B cell (primary cell): ENCODE measurements at regions not wholly inside any gene's neighbourhood (a gene's known extent, or its start where the extent isn't known, plus 50 kb on each side); places are given as distances from the start of the nearest gene placed in this dataset.

Experiments
- ATAC-seq: fragments of 200-7000 bp; cut with Tn5 transposase; one replicate; pipeline ENCODE4 v1.10.0; 2021; ENCODE audit warnings: low read depth, mild to moderate bottlenecking, moderate number of reproducible peaks, moderate library complexity
- CTCF ChIA-PET: fragments of 350-600 bp; sonication (Branson Sonifier 250); formaldehyde crosslinking; loops from one replicate; lab custom pipeline; 2021; ENCODE audit warnings: antibody characterized with exemption, inconsistent platforms; lab: Charles Lee
- POLR2A ChIA-PET: fragments of 350-600 bp; sonication (Branson Sonifier 250); formaldehyde crosslinking; loops from one replicate; lab custom pipeline; 2021; ENCODE audit warnings: antibody characterized with exemption; lab: Charles Lee
- DNase-seq: peaks from one replicate; pipeline ENCODE4 v3.0.0; 2013
- H2AFZ ChIP-seq: 2 replicates; pipeline ENCODE4 v1.6.1; 2012; ENCODE audit warnings: mild to moderate bottlenecking, low read depth, low read length; ENCODE audit not compliant: insufficient read depth, poor library complexity, severe bottlenecking
- H3K27ac ChIP-seq, 2 donors: 1 replicate in 1 of 2; 2 replicates in 1 of 2; pipeline ENCODE4 v1.5.1; 2012 to 2013; ENCODE audit warnings: low read length in 2 of 2, mild to moderate bottlenecking in 2 of 2, moderate library complexity in 1 of 2
- H3K27me3 ChIP-seq, 4 experiments: fragments of 200-600 bp in 1 of 4; sonication (generic) in 1 of 4; replicated peaks in 1 of 4; 1 replicate in 2 of 4; 2 replicates in 2 of 4; pipeline versions ENCODE4 v1.6.1 to v1.7.0; 2013 to 2016; ENCODE audit warnings: low read length in 3 of 4, mild to moderate bottlenecking in 2 of 4, mixed read lengths in 1 of 4, moderate library complexity in 1 of 4; ENCODE audit not compliant: insufficient read depth in 4 of 4, control insufficient read depth in 3 of 4; ENCODE audit errors: control extremely low read depth in 1 of 4
- H3K36me3 ChIP-seq, 2 experiments: replicated peaks in 1 of 2; 1 replicate in 1 of 2; 2 replicates in 1 of 2; pipeline versions ENCODE4 v1.6.1 to v1.7.1; 2013; ENCODE audit warnings: low read length in 1 of 2; ENCODE audit not compliant: insufficient read depth in 2 of 2, control insufficient read depth in 1 of 2; ENCODE audit errors: control extremely low read depth in 1 of 2, extremely low read depth in 1 of 2
- H3K4me1 ChIP-seq, 2 donors: fragments of 200-600 bp in 1 of 2; sonication (generic) in 1 of 2; 1 replicate in 1 of 2; 2 replicates in 1 of 2; pipeline versions ENCODE4 v1.5.1 to v1.6.1; 2013 to 2017; ENCODE audit warnings: low read length in 2 of 2; ENCODE audit not compliant: control insufficient read depth in 2 of 2, insufficient read depth in 2 of 2
- H3K4me2 ChIP-seq: replicated peaks from 2 replicates; pipeline ENCODE3; 2012; ENCODE audit warnings: mild to moderate bottlenecking, low read depth, low read length; ENCODE audit not compliant: poor library complexity, severe bottlenecking
- H3K4me3 ChIP-seq, 5 experiments: fragments of 200-600 bp in 1 of 5; sonication (generic) in 1 of 5; 1 replicate in 3 of 5; 2 replicates in 2 of 5; pipeline versions ENCODE4 v1.5.1 to v1.7.0; 2011 to 2016; ENCODE audit warnings: low read length in 4 of 5, mild to moderate bottlenecking in 4 of 5, low read depth in 2 of 5, control low read depth in 1 of 5, moderate library complexity in 1 of 5; ENCODE audit not compliant: insufficient read depth in 1 of 5; ENCODE audit errors: control extremely low read depth in 1 of 5, extremely low read depth in 1 of 5
- H3K79me2 ChIP-seq: fragments of 200-600 bp; sonication (generic); one replicate; pipeline ENCODE4 v1.6.0; 2016; ENCODE audit warnings: low read length; ENCODE audit not compliant: control insufficient read depth, insufficient read depth
- H3K9ac ChIP-seq: fragments of 200-600 bp; sonication (generic); 2 replicates; pipeline ENCODE4 v1.6.1; 2017; ENCODE audit warnings: mild to moderate bottlenecking, low read length, moderate library complexity
- H3K9me3 ChIP-seq, 3 donors: one replicate each; pipeline versions ENCODE4 v1.6.1 to v1.7.1; 2013; ENCODE audit warnings: low read length in 2 of 3; ENCODE audit not compliant: control insufficient read depth in 2 of 3, insufficient read depth in 1 of 3; ENCODE audit errors: control extremely low read depth in 1 of 3
- H4K20me1 ChIP-seq: 2 replicates; pipeline ENCODE4 v1.6.0; 2012; ENCODE audit warnings: mild to moderate bottlenecking, low read length; ENCODE audit not compliant: insufficient read depth, control insufficient read depth, poor library complexity, severe bottlenecking
- H3K27ac Mint-ChIP-seq: one replicate; pipeline ENCODE4 v1.8.0; 2021; ENCODE audit warnings: mixed read lengths
- H3K27me3 Mint-ChIP-seq: one replicate; pipeline ENCODE4 v1.8.0; 2021; ENCODE audit warnings: mixed read lengths
- H3K4me1 Mint-ChIP-seq: one replicate; pipeline ENCODE4 v1.8.0; 2021; ENCODE audit warnings: mixed read lengths
- H3K4me3 Mint-ChIP-seq: one replicate; pipeline ENCODE4 v1.8.0; 2021; ENCODE audit warnings: mixed read lengths
- H3K9me3 Mint-ChIP-seq: one replicate; pipeline ENCODE4 v1.8.0; 2022; ENCODE audit warnings: mixed read lengths; ENCODE audit not compliant: insufficient read depth
- CTCF ChIP-seq: fragments of 200-600 bp; IDR thresholded peaks from one replicate; pipeline ENCODE4 v1.8.0; 2022; ENCODE audit warnings: antibody characterized with exemption, mild to moderate bottlenecking
- EZH2 ChIP-seq: IDR thresholded peaks from 2 replicates; pipeline ENCODE4 v1.6.1; 2012; ENCODE audit warnings: borderline replicate concordance, low read depth, mild to moderate bottlenecking, moderate library complexity, low read length; ENCODE audit not compliant: insufficient read depth, poor library complexity, severe bottlenecking
- WGBS: methylation state at CpG from one replicate; pipeline ENCODE4 v1.1.5; 2013; ENCODE audit warnings: missing lambda C conversion rate; ENCODE audit not compliant: insufficient coverage; 5-methylcytosine and 5-hydroxymethylcytosine counted together
- intact Hi-C: fragments of 100-400 bp; cut with micrococcal nuclease; formaldehyde crosslinking; loops from one replicate; pipeline ENCODE4 v1.10.0; 2022

- Mint-ChIP-seq H3K4me3 (no peak overlapping the region), H3K27me3 (peaks cover 4% of the 10 kb centered on the region), H3K9me3 (no peaks in the 10 kb centered on the region), H3K4me1 (peaks cover 8% of the 10 kb centered on the region), H3K27ac (no peak overlapping the region)
- Histone ChIP-seq H3K27me3 (no peaks in the 10 kb centered on the region), H3K9ac (no peak overlapping the region), H3K9me3 (no peaks in the 10 kb centered on the region), H3K4me2 (no peak overlapping the region), H3K27ac (no peak overlapping the region), H4K20me1 (no peaks in the 10 kb centered on the region), H3K79me2 (no peaks in the 10 kb centered on the region), H3K36me3 (no peaks in the 10 kb centered on the region), H2AFZ (no peak overlapping the region), H3K4me3 (no peak overlapping the region), H3K4me1 (peaks cover 0 to 2% of the 10 kb centered on the region in 2 donors)
- ChIA-PET POLR2A (no interaction called here), CTCF (no interaction called here)
- intact Hi-C loops: no loop called here
- TF ChIP-seq EZH2: no peak
- no peak for TF ChIP-seq CTCF
- no peak for DNase-seq
- ATAC-seq: no peak
- WGBS: 100% methylated on average over 1 of the region's 3 CpGs
Observed at GRCh38 chr5:158606233-158606632, 493.5 kb downstream of the EBF1 start.

DNA sequence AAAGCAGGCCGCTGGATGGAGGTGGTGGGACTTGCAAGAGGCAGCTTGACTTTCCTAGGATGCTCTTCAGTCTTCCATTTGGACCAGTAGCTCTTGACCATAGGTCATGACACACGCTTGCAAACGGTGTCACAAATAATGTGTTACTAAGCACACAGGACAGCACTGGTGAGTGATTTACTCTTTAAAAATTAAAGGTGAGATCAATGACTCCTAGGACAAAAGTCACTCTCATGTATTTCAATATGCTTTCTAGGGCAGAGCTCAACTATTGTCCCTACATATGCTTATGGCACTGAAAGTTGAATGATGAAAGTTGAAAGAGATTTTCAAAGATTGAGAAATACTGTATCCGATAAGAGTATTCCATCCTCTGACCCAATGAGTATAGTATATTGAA, 496.7 kb downstream of the EBF1 start:
- ChIA-PET CTCF (interaction anchor here (0.6 to 1.7 kb wide), 5 partner anchors 13 to 1819 kb away, joined by 3 to 5 read pairs (median 4); partner anchors contain the start of gene PTTG1), POLR2A (no interaction called here)
- Mint-ChIP-seq H3K27me3 (no peaks in the 10 kb centered on the region), H3K27ac (no peak overlapping the region), H3K9me3 (no peaks in the 10 kb centered on the region), H3K4me1 (peaks cover 19% of the 10 kb centered on the region), H3K4me3 (no peak overlapping the region)
- H3K79me2 ChIP-seq: no peaks in the 10 kb centered on the region
- H4K20me1 ChIP-seq: no peaks in the 10 kb centered on the region
- H3K27ac ChIP-seq: no peak overlapping the region
- H3K27me3 ChIP-seq: no peaks in the 10 kb centered on the region
- DNase-seq (no peak), ATAC-seq (no peak)
- no peaks in the 10 kb centered on the region for H3K9me3 ChIP-seq
- H3K9ac ChIP-seq: no peak overlapping the region
- H3K4me2 ChIP-seq: no peak overlapping the region
- no peak for TF ChIP-seq EZH2
- TF ChIP-seq CTCF: no peak
- H3K4me3 ChIP-seq: no peak overlapping the region
- H3K4me1 ChIP-seq: peaks cover 12 to 15% of the 10 kb centered on the region in 2 donors
- H2AFZ ChIP-seq: no peak overlapping the region
- 100% methylated on average over 1 of the region's 4 CpGs for WGBS
- intact Hi-C loops: no loop called here
- H3K36me3 ChIP-seq: no peaks in the 10 kb centered on the region
